Astrocyte of the hippocampus (primary cell): ENCODE measurements at regions not wholly inside any gene's neighbourhood (a gene's known extent, or its start where the extent isn't known, plus 50 kb on each side); places are given as distances from the start of the nearest gene placed in this dataset.
A peak's percentile ranks its signal among the peaks of the same experiment; 100 is the strongest.

Experiments
- DNase-seq: peaks from one replicate; pipeline ENCODE4 v3.0.0; 2011; ENCODE audit warnings: low read depth, low spot score

- DNase-seq = no peak
Measured at GRCh38 chr3:176431991-176432390, 765.3 kb downstream of the TBL1XR1 start.

GRCh38 chr3:176431038-176431418, 766.3 kb downstream of the TBL1XR1 start:
- no peak for DNase-seq

GRCh38 chr3:176430244-176431037, 766.8 kb downstream of the TBL1XR1 start:
- DNase-seq = peak; percentile 73

DNA sequence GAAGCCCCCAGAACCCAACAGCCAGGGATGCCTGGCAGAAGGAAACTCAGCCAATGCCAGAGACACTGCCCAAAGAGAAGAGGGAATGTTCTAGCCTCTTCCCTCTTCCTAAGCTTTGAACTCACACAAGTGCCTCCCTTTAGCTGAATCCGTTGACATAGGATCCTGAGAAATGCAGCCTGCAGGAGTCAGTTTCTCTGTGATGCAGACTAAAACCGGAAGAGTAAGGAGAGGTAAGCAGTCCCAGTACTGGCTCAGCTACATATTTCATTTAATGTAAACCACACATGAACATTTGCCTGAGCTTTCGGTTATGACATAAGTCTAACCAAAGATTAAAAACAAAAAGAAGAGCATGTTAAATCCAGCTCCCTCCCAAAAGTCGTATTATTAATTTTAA, 768.7 kb downstream of the TBL1XR1 start:
- DNase-seq = no peak

DNA sequence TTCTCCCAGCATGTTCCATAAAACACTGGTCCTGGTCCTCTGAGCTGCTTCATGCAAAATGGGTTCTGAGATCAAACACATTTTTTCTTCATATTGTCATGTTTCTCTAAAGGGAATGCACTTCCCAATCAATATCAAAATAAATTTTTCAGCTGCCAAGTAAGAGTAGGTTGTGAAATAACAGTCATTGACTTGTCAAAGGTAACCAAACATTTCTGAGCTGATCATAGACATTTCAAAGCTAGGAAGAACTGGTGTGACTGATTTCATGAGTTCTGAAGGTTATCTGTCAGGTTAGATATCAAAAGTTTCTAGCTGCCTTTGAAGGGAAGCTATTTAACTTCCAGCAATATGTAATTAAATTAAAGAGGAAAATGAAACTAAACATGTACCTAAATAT, 770.9 kb downstream of the TBL1XR1 start:
- no peak for DNase-seq

- no peak for DNase-seq
Measured at GRCh38 chr3:176416870-176417269, 780.4 kb downstream of the TBL1XR1 start.

GRCh38 chr3:176415661-176416295, 781.5 kb downstream of the TBL1XR1 start:
- DNase-seq = no peak

- DNase-seq = no peak
Measured at GRCh38 chr3:176412771-176413170, 784.5 kb downstream of the TBL1XR1 start.

- DNase-seq = no peak
Measured at GRCh38 chr3:176403531-176403930, 793.8 kb downstream of the TBL1XR1 start.

- no peak for DNase-seq
Measured at GRCh38 chr3:176401211-176401610, 796.1 kb downstream of the TBL1XR1 start.

- no peak for DNase-seq
Measured at GRCh38 chr3:176399193-176399592, 798.1 kb downstream of the TBL1XR1 start.

- DNase-seq = no peak
Measured at GRCh38 chr3:176395240-176395639, 802.0 kb downstream of the TBL1XR1 start.

DNA sequence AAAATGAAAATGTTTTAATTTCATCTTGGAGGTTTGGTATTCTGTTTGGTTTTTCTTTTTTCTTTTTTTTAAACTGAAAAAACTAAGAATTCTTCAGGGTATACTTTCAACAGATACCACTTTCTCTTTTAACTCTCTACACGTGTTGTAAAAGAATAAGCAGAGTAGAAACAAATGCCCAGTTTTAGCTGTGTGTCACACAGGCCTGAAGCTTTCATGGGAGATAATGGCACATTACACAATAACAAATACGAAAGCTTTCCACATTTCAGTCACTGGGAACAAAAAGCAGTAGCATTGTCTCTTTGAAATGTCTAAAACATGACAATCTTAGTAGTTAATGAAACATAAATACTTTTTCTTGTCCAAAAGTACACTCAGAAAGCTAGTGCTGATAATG, 818.5 kb downstream of the TBL1XR1 start:
- no peak for DNase-seq

- no peak for DNase-seq
Measured at GRCh38 chr3:176376531-176376930, 820.8 kb downstream of the TBL1XR1 start.

DNA sequence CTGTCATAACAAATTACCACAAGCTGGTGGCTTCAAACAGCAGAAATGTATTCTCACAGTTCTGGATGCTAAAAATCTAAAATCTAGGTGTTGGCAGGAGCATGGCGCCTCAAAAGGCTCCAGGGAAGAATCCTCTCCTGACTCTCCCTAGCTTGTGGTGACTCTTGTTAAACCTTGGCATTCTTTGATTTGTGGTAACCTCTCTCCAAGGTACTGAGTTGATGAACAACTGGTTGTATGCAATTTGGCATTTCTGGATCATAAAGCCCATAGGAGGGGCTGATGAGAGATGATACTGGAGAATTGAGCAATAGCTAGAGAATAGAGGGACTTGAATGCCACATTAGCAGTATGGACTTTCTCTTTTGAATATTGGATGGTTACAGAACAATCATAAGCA, 821.8 kb downstream of the TBL1XR1 start:
- DNase-seq = peak; percentile 19

- DNase-seq = no peak
Measured at GRCh38 chr3:176362191-176362731, 835.0 kb downstream of the TBL1XR1 start.

GRCh38 chr3:176359211-176359610, 838.1 kb downstream of the TBL1XR1 start:
- no peak for DNase-seq

DNA sequence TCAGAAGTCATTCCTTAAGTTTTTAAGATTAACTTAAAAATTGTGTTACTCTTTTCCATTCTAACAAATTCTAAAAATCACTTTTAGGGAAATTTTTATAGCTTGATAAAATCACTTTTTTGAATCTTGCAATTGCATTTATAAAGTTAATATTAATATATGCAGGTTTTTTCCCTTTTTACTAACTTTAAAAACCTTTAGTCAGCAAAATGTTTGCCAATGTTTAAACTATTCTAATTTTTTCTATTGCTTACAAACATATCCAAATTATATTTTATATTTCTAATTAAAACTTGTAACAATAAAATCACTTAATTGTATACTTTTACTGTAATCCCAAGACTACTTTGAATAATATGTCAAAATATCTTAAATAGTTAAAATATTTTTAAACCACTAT, 839.4 kb downstream of the TBL1XR1 start:
- DNase-seq = no peak

DNA sequence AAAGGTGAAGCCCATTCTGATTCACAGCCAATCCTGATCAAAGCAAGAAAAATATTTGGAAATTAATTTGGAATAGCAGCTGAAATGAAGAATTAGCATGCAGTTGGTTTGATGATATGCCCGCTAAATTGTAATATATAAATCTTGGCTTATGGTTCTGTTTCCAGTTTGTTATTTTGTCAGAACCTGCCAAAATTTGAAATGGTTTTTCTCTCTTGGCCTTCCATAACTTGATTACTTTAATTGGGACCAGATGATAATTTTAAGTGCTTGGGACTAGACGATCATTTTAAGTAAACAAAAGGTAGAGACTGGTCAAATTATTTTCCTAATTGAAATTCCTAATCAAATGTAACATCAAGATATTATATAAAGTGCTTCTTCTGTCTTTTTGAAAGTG, 842.4 kb downstream of the TBL1XR1 start:
- DNase-seq = no peak

DNA sequence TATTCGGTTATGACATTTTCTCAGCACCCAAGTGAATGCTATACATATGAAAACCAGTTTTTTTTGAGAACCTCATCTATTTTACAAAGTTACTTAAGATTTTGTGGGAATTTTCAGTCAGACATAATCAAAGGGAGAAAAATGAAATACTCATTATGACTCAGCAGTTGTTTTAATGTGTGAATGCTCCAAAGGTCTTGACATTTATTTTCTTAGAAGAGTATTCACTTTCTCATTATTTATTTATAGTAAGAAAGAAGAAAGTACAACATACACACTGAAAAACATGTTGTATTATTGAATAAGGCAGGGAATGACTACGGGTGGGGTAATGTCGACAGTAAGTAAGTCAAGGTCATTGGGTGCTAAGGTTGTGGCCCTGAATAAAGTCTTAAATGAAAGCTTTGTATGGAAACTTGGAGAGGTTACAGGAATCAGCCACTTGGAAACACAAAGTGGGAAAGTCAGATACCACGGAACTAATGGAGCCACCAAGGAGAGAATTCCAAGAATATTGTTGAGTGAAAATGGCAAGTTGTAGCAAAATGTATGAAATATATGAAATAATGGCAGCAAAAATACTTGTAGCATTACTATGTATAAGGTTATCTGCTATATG, 844.5 kb downstream of the TBL1XR1 start:
- DNase-seq = peak; percentile 31

- DNase-seq = no peak
Measured at GRCh38 chr3:176351408-176351807, 845.9 kb downstream of the TBL1XR1 start.

DNA sequence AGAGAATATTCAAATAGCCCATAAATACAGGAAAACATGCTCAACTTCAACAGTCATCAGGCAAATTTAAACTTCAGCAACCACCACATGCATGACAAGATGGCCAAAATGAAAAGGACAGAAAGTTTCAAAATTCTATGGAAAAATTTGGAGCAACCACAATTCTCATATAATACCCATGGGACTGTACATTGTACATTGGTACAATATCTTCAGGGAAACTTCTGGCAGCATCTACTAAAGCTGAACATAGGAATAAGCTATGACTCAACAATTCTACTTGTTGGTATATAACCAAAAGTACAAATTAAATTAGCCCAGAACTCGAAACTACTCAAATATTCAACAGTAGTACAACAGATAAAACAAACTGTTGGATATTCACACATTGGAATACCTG, 847.6 kb downstream of the TBL1XR1 start:
- DNase-seq = no peak
